H1 (cell line): ENCODE measurements at regions not wholly inside any gene's neighbourhood (a gene's known extent, or its start where the extent isn't known, plus 50 kb on each side); places are given as distances from the start of the nearest gene placed in this dataset.

Experiments
- CTCF ChIA-PET: fragments of 300-600 bp; sonication (Branson Sonifier 250); formaldehyde crosslinking; loops from one replicate; lab custom pipeline; 2021; ENCODE audit not compliant: partially characterized antibody; lab: Charles Lee
- POLR2A ChIA-PET: fragments of 300-600 bp; sonication (Branson Sonifier 250); formaldehyde crosslinking; loops from one replicate; lab custom pipeline; 2021; ENCODE audit warnings: inconsistent platforms; ENCODE audit not compliant: partially characterized antibody; lab: Charles Lee
- DNase-seq, 2 experiments: peaks; one replicate each; pipeline versions ENCODE4 v3.0.0 to v3.0.0-alpha.2; 2010 to 2022; ENCODE audit warnings: low spot score in 2 of 2, low read depth in 1 of 2, mixed read lengths in 1 of 2
- FAIRE-seq: peaks from 2 replicates; lab custom pipeline; 2011; peaks lifted over from hg19 to GRCh38; lab: Jason Lieb, UNC
- H2AFZ ChIP-seq: 2 replicates; pipeline ENCODE4 v1.8.1; 2012; ENCODE audit warnings: low read length, inconsistent platforms
- H2AK5ac ChIP-seq: 2 replicates; pipeline ENCODE4 v1.6.1; 2013; ENCODE audit warnings: low read depth, low read length
- H2BK120ac ChIP-seq: replicated peaks from 2 replicates; pipeline ENCODE3; 2013; ENCODE audit warnings: low read depth, low read length, inconsistent platforms
- H2BK12ac ChIP-seq: 2 replicates; pipeline ENCODE4 v1.6.1; 2013; ENCODE audit warnings: low read depth, low read length
- H2BK15ac ChIP-seq: 2 replicates; pipeline ENCODE4 v1.6.1; 2013; ENCODE audit warnings: low read length
- H2BK20ac ChIP-seq: 2 replicates; pipeline ENCODE4 v1.6.1; 2013; ENCODE audit warnings: low read length
- H2BK5ac ChIP-seq: 2 replicates; pipeline ENCODE4 v1.6.1; 2013; ENCODE audit warnings: low read depth, low read length
- H3K14ac ChIP-seq: 2 replicates; pipeline ENCODE4 v1.6.1; 2013; ENCODE audit warnings: inconsistent platforms; ENCODE audit not compliant: insufficient read length
- H3K18ac ChIP-seq: 2 replicates; pipeline ENCODE4 v1.6.1; 2013; ENCODE audit warnings: low read length; ENCODE audit errors: extremely low read depth
- H3K23ac ChIP-seq: 2 replicates; pipeline ENCODE4 v1.6.1; 2013; ENCODE audit warnings: inconsistent platforms; ENCODE audit not compliant: insufficient read length
- H3K23me2 ChIP-seq: 2 replicates; pipeline ENCODE4 v1.6.1; 2013; ENCODE audit warnings: low read depth, low read length
- H3K27ac ChIP-seq: 2 replicates; pipeline ENCODE4 v1.6.1; 2011; ENCODE audit warnings: low read depth, low read length, inconsistent platforms
- H3K27me3 ChIP-seq, 4 experiments: replicated peaks in 1 of 4; 1 replicate in 1 of 4; 2 replicates in 3 of 4; pipeline versions ENCODE4 v1.6.1 to v1.8.1; 2011 to 2013; ENCODE audit warnings: low read length in 3 of 4, mild to moderate bottlenecking in 3 of 4, inconsistent platforms in 2 of 4, mixed read lengths in 2 of 4, moderate library complexity in 1 of 4; ENCODE audit not compliant: control insufficient read depth in 3 of 4, insufficient read depth in 3 of 4; ENCODE audit errors: extremely low read depth in 1 of 4
- H3K36me3 ChIP-seq, 4 experiments: 2 replicates each; pipeline versions ENCODE4 v1.6.1 to v1.8.1; 2011 to 2013; ENCODE audit warnings: mild to moderate bottlenecking in 4 of 4, low read length in 3 of 4, moderate library complexity in 2 of 4, control low read depth in 1 of 4, inconsistent platforms in 1 of 4; ENCODE audit not compliant: insufficient read depth in 4 of 4, control insufficient read depth in 2 of 4
- H3K4ac ChIP-seq: replicated peaks from 2 replicates; pipeline ENCODE3; 2013; ENCODE audit warnings: low read length, low read depth, mixed read lengths, inconsistent platforms; ENCODE audit not compliant: insufficient read length
- H3K4me1 ChIP-seq, 4 experiments: replicated peaks in 1 of 4; 1 replicate in 1 of 4; 2 replicates in 3 of 4; pipeline versions ENCODE4 v1.6.1 to v1.8.1; 2011 to 2013; ENCODE audit warnings: low read length in 3 of 4, inconsistent platforms in 2 of 4, mixed read lengths in 1 of 4; ENCODE audit not compliant: insufficient read depth in 4 of 4, control insufficient read depth in 3 of 4
- H3K4me2 ChIP-seq, 2 experiments: 2 replicates each; pipeline versions ENCODE4 v1.6.1 to v1.8.1; 2011 to 2013; ENCODE audit warnings: low read depth in 2 of 2, low read length in 2 of 2, control low read depth in 1 of 2, inconsistent platforms in 1 of 2, mild to moderate bottlenecking in 1 of 2; ENCODE audit not compliant: insufficient read depth in 1 of 2
- H3K4me3 ChIP-seq, 4 experiments: fragments of 200-600, 300-600 bp in 1 of 4; sonication (generic), shearing (Covaris generic), sonication (Bioruptor Twin) in 1 of 4; 2 replicates each; pipeline versions ENCODE4 v1.5.1 to v1.8.1; 2011 to 2016; ENCODE audit warnings: low read length in 4 of 4, low read depth in 3 of 4, control low read depth in 2 of 4, inconsistent platforms in 2 of 4, mild to moderate bottlenecking in 2 of 4, mixed read lengths in 1 of 4, moderate library complexity in 1 of 4; ENCODE audit not compliant: insufficient read depth in 2 of 4; ENCODE audit errors: extremely low read depth in 1 of 4
- H3K56ac ChIP-seq: replicated peaks from 2 replicates; pipeline ENCODE3; 2013; ENCODE audit warnings: low read depth, mild to moderate bottlenecking, mixed read lengths, low read length, inconsistent platforms; ENCODE audit not compliant: insufficient read length
- H3K79me1 ChIP-seq: 2 replicates; pipeline ENCODE4 v1.6.1; 2013; ENCODE audit warnings: low read depth, low read length, control low read depth
- H3K79me2 ChIP-seq, 2 experiments: 2 replicates each; pipeline versions ENCODE4 v1.6.1 to v1.8.1; 2012 to 2013; ENCODE audit warnings: low read length in 2 of 2, mild to moderate bottlenecking in 2 of 2, inconsistent platforms in 1 of 2; ENCODE audit not compliant: insufficient read depth in 2 of 2, control insufficient read depth in 1 of 2
- H3K9ac ChIP-seq, 4 experiments: replicated peaks in 1 of 4; 1 replicate in 1 of 4; 2 replicates in 3 of 4; pipeline versions ENCODE4 v1.6.1 to v1.8.1; 2011 to 2013; ENCODE audit warnings: low read depth in 3 of 4, low read length in 3 of 4, control low read depth in 2 of 4, mild to moderate bottlenecking in 2 of 4, moderate library complexity in 2 of 4, inconsistent platforms in 1 of 4; ENCODE audit errors: extremely low read depth in 1 of 4
- H3K9me3 ChIP-seq, 2 experiments: 2 replicates each; pipeline versions ENCODE4 v1.6.1 to v1.8.1; 2012 to 2013; ENCODE audit warnings: mild to moderate bottlenecking in 2 of 2, moderate library complexity in 2 of 2, control low read depth in 1 of 2, inconsistent platforms in 1 of 2, low read depth in 1 of 2, low read length in 1 of 2, mixed read lengths in 1 of 2; ENCODE audit not compliant: insufficient read depth in 2 of 2
- H4K20me1 ChIP-seq, 2 experiments: replicated peaks in 1 of 2; 2 replicates each; pipeline versions ENCODE3 to v1.8.1; 2011 to 2013; ENCODE audit warnings: inconsistent platforms in 2 of 2, low read length in 2 of 2, mild to moderate bottlenecking in 1 of 2; ENCODE audit not compliant: insufficient read depth in 2 of 2, control insufficient read depth in 1 of 2
- H4K5ac ChIP-seq: 2 replicates; pipeline ENCODE4 v1.6.1; 2013; ENCODE audit warnings: low read length, low read depth, mixed read lengths, inconsistent platforms; ENCODE audit not compliant: insufficient read length
- H4K8ac ChIP-seq: 2 replicates; pipeline ENCODE4 v1.8.0; 2013; ENCODE audit warnings: mild to moderate bottlenecking, moderate library complexity, low read length, inconsistent platforms; ENCODE audit not compliant: insufficient read depth; ENCODE audit errors: extremely low read depth
- H4K91ac ChIP-seq: replicated peaks from 2 replicates; pipeline ENCODE3; 2013; ENCODE audit warnings: low read length, mixed read lengths, inconsistent platforms; ENCODE audit not compliant: insufficient read length
- HDAC2 ChIP-seq, 2 experiments: fragments of 300-600 bp in 1 of 2; sonication (generic) in 1 of 2; IDR thresholded peaks; 2 replicates each; pipeline ENCODE4 v1.6.1; 2011 to 2012; ENCODE audit warnings: low read depth in 2 of 2, low read length in 2 of 2, mild to moderate bottlenecking in 2 of 2, moderate library complexity in 2 of 2, borderline replicate concordance in 1 of 2, inconsistent platforms in 1 of 2
- POLR2AphosphoS5 ChIP-seq: IDR thresholded peaks from 2 replicates; pipeline ENCODE4 v1.6.1; 2011; ENCODE audit warnings: low read depth, low read length
- TAF1 ChIP-seq: IDR thresholded peaks from 2 replicates; pipeline ENCODE4 v1.6.1; 2011; ENCODE audit warnings: mild to moderate bottlenecking, low read depth, low read length
- TCF12 ChIP-seq: IDR thresholded peaks from 2 replicates; pipeline ENCODE4 v1.6.1; 2011; ENCODE audit warnings: low read depth, mild to moderate bottlenecking, low read length
- WGBS, 2 experiments: shearing (Covaris generic) in 1 of 2; methylation state at CpG; one replicate each; pipeline versions ENCODE4 v1.1.6 to v1.1.7; 2013 to 2015; ENCODE audit warnings: low lambda C conversion rate in 2 of 2, mixed read lengths in 2 of 2, inconsistent platforms in 1 of 2, low coverage in 1 of 2, missing lambda C conversion rate in 1 of 2; ENCODE audit not compliant: insufficient replicate concordance in 2 of 2, insufficient coverage in 1 of 2, insufficient read length in 1 of 2; ENCODE audit errors: extremely low coverage in 1 of 2, missing lambda C conversion rate in 1 of 2; 5-methylcytosine and 5-hydroxymethylcytosine counted together

DNA sequence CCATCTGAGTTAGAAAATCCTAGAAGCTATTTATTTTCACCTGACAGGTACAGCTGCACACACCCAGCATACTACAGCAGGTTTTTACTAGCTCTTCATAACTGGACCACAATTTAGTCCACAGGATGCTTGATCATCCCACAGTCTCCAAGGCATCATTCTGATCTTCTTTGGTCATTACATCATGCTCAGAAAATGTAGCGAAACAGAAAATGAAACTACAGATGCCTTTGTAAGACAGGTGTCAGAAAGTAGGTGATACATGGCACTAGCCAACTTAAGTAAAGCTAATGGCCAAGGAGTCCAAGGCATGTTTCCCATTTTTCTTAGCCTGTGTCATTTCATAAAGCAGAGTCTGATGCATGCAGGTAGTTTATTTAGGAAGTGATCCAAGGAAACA is 102.3 kb downstream of the HTR1B start:
- no peak for DNase-seq
- H3K4me3 ChIP-seq = no peak overlapping the region
- no peaks in the 10 kb centered on the region for H3K4me1 ChIP-seq
- H4K5ac ChIP-seq = no peak overlapping the region
- H2AFZ ChIP-seq = no peak overlapping the region
- no peaks in the 10 kb centered on the region for H3K79me1 ChIP-seq
- H3K27ac ChIP-seq = no peak overlapping the region
- H3K36me3 ChIP-seq = peaks cover 0 to 2% (median 0%) of the 10 kb centered on the region in 4 experiments; a peak in 2 of 8 replicates
- no peak for FAIRE-seq
- 0 out of 4 replicates have a peak, but pooled peaks cover 0 to 2% of the 10 kb centered on the region in 2 experiments for H3K79me2 ChIP-seq
- H3K27me3 ChIP-seq = no peaks in the 10 kb centered on the region
- H2BK12ac ChIP-seq = no peak overlapping the region
- H3K23ac ChIP-seq = no peak overlapping the region
- TF ChIP-seq TAF1 (no peak), TCF12 (no peak), POLR2AphosphoS5 (no peak), HDAC2 (IDR thresholded peaks at IDR 0.05; ENCODE audit: borderline replicate concordance in 1 of 2, low read depth in 2 of 2, low read length in 2 of 2) (no peak)
- no peaks in the 10 kb centered on the region for H3K23me2 ChIP-seq
- no peak overlapping the region for H2BK120ac ChIP-seq
- peaks cover 6 to 9% of the 10 kb centered on the region in 2 experiments; a peak in 1 of 4 replicates for H3K9me3 ChIP-seq
- no peak overlapping the region for H3K14ac ChIP-seq
- H3K18ac ChIP-seq = no peak overlapping the region
- no peak overlapping the region for H3K56ac ChIP-seq
- 96% methylated on average over 1 of the region's 1 CpG; no CpG with 5 or more reads in 1 of the 2 experiments for WGBS, 2 experiments
- H2BK5ac ChIP-seq = no peak overlapping the region
- H2BK15ac ChIP-seq = no peak overlapping the region
- no peak overlapping the region for H2BK20ac ChIP-seq
- H3K4me2 ChIP-seq = no peak overlapping the region
- POLR2A ChIA-PET = interaction anchor here (0.7 kb wide), 1 partner anchor 103 kb away, joined by 3 read pairs; no protein-coding TSS in a partner anchor
- H4K8ac ChIP-seq = no peak overlapping the region
- no peak overlapping the region for H2AK5ac ChIP-seq
- CTCF ChIA-PET = no interaction called here
- no peak overlapping the region for H3K9ac ChIP-seq
- no peak overlapping the region for H3K4ac ChIP-seq
- H4K91ac ChIP-seq = no peak overlapping the region
- H4K20me1 ChIP-seq = no peaks in the 10 kb centered on the region
